ENCODE measurements at regions not wholly inside any gene's neighbourhood (a gene's known extent, or its start where the extent isn't known, plus 50 kb on each side); places are given as distances from the start of the nearest gene placed in this dataset.

DNA sequence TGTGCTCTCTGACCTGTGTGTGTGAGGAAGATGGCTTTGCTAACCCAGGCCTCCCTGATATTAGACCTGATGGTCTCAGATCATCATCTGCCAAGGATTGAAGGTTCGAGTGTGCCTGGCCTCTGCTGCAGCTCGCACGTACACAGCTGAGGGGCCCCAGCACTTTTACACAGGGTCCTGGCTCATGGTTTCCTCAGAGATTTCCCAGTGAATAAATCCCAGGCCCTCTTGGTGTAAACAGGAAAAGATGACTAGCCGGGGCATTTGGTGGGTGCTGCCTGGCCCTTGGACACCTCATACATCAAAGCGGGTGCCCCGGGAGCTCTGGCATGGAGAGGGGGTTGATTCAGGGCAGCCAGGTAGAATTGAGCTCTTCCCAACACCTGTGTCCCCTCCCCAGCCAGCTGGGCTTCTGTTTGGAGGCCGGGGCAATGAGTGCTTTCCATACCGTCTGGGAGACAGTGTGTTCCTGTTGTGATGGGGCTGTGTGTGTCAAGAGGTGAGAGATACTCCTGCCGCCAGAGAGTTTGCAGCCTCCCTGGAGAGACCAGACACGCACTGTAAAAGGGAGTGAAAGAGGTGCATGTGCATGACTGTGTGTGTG is 72.5 kb upstream of the TLE3 start:
- DNase-seq = no peak

DNA sequence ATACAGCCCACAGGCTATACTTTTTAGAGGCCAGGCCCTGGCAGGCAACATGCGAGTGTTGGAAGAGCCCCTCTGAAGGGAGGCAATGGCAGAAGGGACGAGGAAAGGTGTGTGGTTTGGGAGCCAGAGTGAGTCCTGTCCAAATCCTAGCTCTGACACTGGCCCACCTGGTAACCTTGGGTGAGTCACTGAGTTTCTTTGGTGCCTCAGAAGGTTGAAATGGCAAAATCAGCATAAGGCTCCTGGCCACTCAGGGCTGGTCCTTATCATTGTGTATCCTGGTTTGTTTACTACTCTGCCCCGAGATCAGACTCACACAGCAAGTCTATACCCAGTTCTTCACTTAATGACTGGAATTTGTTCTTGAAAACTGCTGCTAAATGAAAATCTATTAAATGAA is 71.4 kb upstream of the TLE3 start:
- no peak for DNase-seq

DNA sequence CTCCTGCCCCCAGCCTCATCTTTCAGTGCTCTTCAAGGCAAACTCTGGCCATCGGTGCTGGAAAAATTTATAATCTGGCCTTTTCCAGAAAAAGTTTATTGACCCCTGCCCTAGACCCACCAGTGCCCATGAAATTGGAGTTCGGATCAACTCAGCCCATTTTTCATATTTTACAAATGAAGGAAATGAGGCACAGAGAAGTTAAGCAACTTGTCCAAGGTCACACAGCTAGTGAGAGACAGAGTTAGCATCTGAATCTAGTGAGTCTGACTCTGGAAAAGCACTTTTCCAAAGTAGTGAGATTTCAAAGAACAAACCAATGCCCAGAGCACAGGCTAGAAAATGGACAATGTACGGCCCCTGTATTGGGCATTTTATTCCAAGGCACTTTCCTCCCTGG is 69.4 kb upstream of the TLE3 start:
- DNase-seq = no peak

DNA sequence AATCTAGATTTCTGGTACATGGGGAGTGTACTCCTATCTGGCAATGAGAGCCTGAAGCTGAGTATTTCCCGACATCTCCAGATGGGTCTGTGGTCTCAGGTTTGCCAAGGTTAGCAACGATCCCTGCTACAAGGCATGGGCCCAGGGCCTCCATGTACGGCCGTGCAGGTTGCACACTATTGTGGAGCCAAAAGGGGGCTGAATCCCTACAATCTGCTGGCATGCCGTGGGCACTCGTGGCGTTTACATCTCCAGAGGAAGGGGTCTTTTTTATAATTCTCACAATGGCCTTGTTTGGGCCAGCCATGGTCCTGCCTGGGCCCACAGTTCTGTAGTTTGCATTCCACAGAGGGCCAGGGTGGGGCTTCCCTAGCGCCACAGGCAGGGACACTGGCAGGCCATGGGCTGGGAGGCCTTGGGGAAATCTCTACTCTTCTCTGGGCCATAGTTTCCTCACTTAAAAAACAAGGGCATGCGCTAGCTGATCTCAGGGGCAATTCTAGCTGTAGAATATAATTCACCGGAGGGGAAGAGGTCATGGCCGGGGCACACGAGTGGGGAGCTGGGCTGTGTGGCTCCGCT is 68.9 kb upstream of the TLE3 start:
- DNase-seq = no peak

DNA sequence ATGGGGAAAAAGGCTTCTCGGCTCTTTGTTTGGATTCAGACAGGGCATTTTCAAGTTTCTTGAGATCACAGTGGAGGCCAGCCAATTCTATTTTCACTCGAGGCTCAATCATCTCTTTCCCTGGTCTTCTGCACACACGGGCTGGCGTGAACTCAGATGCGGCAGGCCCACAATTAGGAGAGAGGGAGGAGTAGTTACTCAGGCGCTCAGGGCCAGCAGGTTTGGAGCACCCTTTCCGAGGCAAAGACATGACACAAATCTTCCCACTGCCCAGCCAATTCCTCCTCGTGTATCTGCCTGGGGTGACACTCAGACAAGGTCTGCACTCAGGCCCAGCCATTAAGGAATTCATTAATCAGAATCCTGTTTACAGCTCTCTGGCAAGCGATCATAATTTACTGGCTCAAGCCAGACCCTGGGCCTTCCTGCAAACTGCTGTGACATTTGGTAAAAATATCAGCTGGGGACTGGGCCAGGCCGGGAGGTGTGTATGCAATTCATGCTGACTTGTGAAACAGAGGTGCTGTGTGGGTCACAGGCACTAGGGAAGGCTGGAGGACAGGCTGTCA is 68.1 kb upstream of the TLE3 start:
- no peak for DNase-seq

DNA sequence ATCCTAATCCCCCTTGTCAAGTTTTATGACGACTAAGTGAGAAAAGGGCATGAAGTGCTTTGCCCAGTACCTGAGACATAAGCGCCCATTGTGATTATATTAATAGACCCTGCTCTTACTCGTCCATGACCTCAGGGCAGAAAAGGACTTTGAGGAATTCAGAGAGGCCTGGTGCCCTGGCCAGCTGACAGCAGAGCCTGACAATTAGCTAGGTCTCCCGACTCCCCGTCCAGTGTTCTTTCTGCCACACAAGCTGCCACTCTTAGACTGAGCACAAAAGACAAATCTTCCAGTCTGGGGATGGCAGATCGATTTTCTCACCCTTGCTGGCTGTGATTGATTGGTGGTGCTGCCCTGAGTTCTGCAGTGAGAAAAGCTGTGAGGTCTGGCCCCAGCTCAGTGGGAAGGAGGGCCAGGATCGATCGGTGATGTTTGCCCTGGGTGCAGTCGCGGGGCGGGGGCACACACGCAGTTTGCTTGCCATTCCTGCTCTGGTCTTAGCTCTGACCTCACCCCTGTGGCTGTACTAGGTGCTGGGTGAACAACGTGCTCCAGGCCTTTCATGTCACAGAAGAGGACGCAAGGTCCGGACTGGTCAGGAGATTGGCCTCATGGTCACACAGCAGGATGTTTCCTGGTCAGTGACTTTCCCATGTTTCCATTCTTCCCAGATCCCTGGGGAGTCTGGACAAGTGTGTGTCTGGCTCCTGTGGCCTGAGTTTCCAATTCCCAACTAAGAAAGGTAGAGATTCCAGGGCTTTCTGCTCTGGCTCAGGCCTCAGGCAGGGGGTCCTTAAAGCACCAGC is 67.4 kb upstream of the TLE3 start:
- no peak for DNase-seq

DNA sequence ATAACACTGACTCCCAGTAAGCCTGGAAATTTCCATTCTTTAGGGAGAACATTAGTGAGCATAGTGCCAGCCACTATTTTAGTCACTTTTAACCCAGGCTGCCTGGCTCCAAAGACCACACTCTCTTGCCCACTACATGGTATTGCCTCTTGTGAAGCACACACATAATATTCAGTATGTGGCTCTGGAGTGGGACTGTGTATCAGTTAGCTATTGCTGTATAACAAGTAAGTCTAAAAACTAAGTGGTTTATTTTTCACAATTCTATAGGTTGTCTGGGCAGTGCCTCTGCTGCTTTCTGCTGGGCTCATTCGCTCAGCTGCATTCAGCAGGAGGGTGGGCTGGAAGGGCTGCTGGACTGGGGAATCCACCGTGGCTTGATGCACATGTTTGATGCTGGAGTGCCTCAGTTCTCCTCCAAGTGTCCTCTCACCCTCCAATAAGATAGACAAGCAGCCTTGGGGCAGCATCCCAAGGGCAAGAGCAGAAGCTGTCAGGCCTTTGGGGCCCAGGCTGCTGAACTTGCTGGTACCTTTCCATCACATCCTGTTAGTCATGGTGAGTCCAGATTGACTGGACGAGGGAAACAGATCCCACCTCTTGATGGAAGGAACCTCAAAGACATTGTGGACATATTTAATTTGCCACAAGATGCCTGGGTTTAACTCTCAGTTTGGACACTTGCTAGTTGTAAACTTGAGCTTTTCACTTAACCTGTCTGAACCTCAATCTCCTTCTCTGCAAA is 66.6 kb upstream of the TLE3 start:
- DNase-seq = no peak

DNA sequence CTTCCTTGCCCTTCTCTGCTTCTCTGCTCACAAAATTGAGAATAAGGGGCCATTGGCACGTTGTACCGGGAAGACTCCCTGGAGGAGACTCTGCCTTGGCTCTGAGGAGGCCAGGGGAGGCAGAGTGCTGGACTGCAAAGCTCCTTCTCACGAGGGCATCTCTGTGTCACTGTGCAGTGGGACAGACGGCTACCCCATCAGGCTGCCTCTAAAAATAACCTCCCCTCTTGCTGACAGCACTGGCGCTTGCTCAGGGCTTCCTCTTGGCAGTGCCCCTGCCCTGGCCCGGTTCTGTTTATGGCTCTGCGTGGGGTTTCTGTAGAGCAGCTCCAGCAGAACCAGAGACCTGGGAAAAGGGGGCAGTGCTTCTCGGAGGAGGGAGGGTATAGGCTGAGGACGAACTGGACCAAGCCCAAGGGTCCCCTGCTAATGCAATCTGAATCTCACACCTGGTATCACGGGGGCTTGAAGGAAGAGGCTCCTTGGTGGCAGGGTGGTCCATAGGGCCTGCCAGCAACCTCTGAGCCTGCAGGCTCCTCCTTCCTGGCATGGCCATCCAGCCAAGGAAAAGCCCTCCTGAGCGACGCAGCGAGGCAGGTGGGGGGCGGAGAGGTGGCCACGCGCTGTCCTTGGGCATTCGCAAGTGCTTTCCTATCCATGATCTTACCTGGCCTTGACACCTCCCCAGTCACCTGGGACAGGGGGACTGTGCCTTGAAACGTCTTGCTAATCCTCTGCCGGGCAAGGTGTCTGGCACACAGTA is 63.3 kb upstream of the TLE3 start:
- DNase-seq = no peak

DNA sequence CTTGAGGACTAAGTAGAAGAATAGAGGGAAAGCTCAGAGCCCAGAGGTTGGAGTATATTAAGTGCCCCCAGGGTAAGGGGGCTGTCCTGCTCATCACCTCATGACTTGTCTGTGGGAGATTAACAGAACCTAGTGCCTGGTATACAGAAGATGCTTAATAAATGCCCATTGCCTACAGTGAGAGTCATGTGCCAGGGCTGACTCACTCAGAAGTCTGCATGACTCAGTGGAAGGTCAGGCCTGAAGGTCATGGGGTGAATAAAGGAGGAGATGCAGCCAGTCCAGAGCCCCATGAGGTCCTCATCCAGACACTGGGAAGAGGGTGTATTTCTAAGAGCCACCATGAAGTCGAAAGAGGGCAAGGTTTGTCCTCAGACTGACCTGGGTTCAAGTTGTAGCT is 62.5 kb upstream of the TLE3 start:
- no peak for DNase-seq

DNA sequence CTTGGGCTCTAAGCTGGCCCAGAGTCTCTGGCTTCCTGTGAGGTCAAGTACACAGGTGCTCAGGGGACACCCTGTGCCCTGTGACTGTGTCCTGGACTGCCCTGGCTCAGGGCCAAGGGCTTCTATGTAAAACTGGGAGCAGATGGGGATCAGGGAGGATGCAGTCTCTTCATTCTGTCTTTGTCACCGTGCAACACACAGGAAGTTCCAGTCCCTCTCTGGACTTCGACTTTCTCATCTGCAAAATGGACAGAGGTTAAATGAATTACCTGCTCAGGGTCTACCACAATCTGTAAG is 61.9 kb upstream of the TLE3 start:
- DNase-seq = no peak

DNA sequence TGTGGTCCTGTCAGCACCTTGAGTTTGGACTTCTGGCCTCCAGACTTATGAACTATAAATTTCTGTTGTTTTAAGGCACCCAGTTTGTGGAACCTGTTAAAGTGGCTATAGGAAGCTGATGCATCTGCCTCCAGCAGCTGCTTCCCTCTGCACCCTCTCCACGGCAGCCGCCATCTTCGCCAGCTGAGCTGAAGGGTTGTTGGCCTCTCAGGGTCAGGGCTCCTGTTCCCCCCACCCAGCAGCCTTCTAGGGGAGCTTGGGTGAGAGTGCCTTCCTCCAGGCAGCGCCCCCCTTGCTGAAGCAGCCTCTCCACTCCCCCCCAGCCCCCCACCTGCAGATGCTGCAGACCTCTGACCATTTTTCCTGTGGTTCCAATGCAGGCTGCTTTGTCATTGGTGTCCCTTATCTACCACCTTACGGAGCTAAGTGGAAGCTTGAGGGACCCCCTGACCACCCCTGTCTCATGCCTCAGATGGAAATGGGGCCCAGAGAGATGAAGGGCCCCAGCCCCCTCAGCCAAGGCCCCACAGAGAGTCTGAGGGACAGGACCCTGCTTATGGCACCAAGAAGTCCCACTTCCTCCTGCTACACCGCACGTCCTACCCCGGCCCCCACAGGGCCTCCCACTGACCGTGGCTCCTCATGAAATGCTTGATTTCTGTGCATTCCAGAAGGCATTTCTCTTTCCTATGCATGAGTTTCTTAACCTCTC is 61.4 kb upstream of the TLE3 start:
- DNase-seq = no peak

DNA sequence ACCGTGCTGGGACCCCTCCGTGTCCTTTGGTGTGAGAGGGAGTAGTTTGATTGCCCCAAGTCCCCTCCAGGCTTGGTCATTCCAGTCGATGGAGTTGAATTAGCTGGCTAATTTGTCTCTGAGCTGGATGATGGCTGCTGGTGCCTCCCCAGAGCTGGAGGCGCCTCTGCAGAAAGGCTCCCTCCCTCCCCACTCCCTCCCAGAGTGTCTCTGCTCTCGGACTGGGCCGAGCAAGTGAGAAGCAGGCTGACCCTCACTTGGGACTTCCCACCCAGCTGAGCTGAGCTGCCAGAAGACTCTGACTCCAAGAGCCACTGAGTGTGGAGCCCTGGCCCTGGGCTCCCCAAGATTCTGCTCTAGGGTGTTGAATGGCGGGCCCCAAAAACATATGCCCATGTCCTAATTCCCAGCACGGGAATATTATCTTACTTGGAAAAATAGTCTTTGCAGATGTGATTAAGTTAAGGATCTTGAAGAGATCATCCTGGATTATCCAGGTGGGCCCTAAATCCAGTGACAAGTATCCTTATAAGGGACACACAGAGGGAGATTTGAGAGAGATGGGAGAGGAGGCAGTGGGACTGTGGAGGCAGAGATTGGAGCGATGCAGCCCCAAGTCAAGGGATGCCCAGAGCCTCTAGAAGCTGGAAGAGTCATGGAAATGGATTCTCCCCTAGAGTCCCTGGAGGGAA is 60.7 kb upstream of the TLE3 start:
- no peak for DNase-seq

DNA sequence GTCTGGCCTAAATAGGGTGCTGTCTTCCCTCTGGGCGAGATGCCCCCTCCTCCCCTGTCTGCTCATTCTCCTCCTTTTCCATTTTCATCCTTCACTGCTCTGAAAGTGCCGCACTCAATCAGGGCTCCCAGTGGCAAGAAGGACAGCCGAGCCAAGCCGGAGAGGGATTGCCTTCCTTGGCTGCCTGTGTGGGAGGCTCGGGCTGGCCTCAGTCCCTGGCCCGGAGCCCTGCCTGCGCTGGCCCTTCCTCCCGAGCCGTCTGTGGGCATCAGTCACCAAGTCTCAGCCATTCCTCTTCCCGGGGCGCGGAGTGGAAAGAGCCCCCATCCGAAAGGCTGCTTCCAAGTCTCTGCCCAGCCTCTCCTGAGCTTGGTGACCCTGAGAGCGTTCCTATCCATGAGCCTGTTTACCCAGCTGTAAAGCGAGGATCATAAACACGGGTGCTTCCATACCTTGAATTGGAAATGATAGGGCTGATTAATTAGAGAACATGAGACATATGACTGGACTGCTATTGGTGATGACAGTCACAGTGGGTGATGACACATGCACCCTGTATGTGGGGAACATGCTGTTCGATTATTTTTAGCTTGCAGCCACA is 59.1 kb upstream of the TLE3 start:
- DNase-seq = no peak

DNA sequence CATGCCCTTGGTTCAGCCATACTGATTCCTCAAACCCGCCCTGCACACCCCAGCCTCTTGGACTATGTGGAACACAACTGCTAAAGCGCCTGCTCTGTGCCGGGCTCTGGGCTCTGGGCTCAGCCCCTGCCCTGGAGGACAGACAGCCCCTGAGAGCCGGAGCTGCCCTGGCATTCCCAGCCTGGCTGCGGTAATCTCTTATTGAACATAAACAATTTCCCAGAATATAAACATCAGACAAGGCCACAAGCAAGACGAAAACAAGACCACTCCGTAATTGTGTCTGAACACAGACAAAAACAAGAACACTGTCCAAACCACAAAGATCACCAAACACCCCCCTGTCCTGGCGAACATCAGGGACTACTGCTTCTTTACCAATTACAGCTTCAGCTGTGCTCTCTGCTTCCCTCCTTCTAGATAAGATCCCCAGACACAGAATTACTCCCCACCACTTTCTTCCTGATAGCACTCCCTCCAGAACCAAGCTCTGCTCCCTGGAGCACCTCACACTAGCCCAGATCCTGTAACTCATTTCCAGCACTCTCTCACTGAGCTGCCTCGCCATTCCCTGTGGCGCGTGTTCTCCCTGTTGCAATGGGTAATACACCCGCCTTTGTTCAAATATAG is 57.1 kb upstream of the TLE3 start:
- DNase-seq = peak; percentile 25

DNA sequence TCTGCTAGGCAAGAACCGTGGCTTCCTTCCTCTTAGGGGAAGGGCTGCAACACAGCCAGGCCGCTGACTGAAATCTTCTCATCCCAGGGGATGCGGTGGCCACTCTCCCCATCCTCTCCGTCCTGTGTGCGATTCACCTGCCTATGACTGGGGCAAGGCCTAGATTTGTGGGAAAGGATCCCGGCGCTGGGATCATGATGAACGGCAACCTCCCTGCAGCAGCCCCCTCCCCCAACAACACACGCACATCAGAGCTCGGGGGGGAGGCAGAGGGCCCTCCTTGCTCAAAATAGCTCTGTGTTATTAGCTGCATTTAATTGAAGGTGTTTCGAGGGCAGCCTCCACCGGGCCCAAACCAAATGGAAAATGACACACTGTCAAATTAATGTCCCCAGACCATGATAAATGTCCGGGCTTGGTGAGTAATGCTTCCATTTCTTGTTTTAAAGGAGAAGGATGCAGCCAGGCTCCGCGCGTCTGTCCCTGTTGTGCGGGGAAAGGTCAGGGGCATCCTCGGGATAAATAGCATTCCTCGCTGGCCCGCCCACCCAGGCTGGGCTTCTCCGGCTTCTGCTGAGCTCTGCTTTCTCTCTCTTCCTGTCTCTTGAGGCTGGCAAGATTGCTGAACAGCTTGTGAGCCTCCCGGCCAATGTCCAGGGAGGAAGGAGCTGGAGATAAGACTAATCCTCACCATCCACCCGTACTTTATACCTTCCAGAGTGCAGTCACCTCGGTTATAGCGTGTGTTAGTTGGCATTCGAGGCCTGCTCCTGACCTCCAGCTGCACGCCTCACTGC is 56.4 kb upstream of the TLE3 start:
- DNase-seq = peak; percentile 21

DNA sequence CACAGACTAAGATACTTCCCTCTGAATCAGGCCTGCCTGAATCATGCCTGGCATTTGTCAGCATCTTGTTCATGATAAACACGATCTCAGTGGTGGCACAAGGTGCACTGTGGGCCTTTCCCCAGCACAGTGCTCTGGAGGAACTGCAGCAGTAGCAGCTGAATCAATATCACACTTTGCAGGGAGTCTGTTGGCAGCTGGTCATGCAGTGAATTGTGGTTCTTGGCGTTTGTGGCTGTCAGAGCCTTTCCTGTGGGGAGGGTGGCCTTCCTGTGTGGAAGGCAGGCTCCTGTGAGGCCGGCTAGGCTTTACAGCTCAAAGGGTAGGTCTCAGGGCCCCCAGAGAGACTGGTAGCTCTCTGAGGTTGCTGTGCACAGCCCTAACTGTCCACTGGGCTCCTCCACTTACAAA is 54.4 kb upstream of the TLE3 start:
- DNase-seq = peak; percentile 68

DNA sequence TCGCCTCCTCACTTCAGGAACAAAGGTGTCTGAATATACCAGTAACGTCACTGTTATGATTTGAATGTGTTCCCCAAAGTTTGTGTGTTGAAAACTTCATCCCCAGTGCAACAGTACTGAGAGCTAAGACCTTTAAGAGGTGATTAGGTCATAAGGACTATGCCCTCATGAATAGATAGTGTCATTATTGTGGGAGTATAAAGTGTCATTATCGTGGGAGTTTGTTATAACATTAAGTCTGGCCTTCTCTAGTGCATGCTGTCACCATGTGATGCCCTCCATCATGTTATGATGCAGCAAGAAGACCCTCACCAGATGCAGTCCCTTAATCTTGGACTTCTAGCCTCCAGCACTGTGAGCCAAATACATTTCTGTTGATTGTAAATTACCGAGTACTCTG is 53.7 kb upstream of the TLE3 start:
- no peak for DNase-seq

DNA sequence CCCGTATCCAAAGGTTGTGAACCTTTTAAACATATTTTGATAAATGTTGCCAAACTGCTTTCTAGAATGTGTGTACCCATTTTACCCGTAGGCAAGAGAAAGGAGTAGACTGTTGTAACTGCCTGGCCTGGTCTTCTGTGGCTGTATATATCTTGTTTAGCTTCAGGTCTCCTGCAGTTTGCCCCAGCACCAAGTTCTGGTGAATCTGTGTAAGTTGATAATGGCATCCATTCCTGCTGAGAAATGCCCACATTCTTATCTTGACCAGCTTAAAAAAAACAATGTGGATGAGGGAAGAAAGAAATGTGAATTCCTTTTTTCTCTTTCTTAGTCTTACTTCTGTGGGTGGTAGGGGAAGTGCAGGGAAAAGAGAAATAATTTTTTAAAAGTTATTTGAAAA is 53.3 kb upstream of the TLE3 start:
- peak; percentile 40 for DNase-seq

DNA sequence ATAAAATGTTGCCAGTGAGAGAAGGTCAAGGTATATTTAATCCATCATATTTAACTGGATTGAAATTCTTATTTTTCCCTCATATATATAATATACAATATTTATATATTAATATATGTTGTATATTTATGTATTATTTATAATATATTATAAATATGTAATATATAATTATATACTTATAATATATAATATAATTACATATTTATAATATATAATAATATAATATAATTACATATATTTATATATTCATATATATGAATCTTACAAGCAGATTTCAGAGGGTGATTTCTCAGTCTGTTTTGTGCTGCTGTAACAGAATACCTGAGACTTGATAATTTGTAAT is 52.7 kb upstream of the TLE3 start:
- no peak for DNase-seq
